Fibroblast of lung (primary cell): ENCODE measurements at regions not wholly inside any gene's neighbourhood (a gene's known extent, or its start where the extent isn't known, plus 50 kb on each side); places are given as distances from the start of the nearest gene placed in this dataset.

Experiments used
- CTCF ChIP-seq, 2 donors: IDR thresholded peaks in 1 of 2; conservative IDR thresholded peaks in 1 of 2; 1 replicate in 1 of 2; 2 replicates in 1 of 2; pipeline ENCODE4 v1.5.1; 2011 to 2012; ENCODE audit warnings: low read length in 2 of 2, control low read depth in 1 of 2, inconsistent platforms in 1 of 2, low read depth in 1 of 2, mild to moderate bottlenecking in 1 of 2
- EZH2 ChIP-seq: IDR thresholded peaks from 2 replicates; pipeline ENCODE4 v1.5.1; 2012; ENCODE audit warnings: low read length, control low read depth, mild to moderate bottlenecking; ENCODE audit errors: missing control alignments

GRCh38 chr6:4426968-4427367, 291.6 kb upstream of the ECI2 start:
- no peak for TF ChIP-seq EZH2
- no peak for TF ChIP-seq CTCF (conservative IDR thresholded peaks at IDR 0.05 in 1 of 2, IDR thresholded peaks at IDR 0.05 in 1 of 2; ENCODE audit: low read depth in 1 of 2, low read length in 2 of 2)
